ENCODE measurements at regions not wholly inside any gene's neighbourhood (a gene's known extent, or its start where the extent isn't known, plus 50 kb on each side); places are given as distances from the start of the nearest gene placed in this dataset.

GRCh38 chr2:207312006-207312356 lies 146.2 kb upstream of the KLF7 start:
- no peak for DNase-seq (ENCODE audit: low read depth)
- TF ChIP-seq, protein P1, sequence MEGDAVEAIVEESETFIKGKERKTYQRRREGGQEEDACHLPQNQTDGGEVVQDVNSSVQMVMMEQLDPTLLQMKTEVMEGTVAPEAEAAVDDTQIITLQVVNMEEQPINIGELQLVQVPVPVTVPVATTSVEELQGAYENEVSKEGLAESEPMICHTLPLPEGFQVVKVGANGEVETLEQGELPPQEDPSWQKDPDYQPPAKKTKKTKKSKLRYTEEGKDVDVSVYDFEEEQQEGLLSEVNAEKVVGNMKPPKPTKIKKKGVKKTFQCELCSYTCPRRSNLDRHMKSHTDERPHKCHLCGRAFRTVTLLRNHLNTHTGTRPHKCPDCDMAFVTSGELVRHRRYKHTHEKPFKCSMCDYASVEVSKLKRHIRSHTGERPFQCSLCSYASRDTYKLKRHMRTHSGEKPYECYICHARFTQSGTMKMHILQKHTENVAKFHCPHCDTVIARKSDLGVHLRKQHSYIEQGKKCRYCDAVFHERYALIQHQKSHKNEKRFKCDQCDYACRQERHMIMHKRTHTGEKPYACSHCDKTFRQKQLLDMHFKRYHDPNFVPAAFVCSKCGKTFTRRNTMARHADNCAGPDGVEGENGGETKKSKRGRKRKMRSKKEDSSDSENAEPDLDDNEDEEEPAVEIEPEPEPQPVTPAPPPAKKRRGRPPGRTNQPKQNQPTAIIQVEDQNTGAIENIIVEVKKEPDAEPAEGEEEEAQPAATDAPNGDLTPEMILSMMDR (IDR thresholded peaks at IDR 0.05; ENCODE audit: control insufficient read depth, insufficient read depth, low read depth, low read length, missing control alignments) = no peak
- H3K4me3 ChIP-seq (ENCODE audit: control insufficient read depth, low read depth, low read length) = no peak overlapping the region

DNA sequence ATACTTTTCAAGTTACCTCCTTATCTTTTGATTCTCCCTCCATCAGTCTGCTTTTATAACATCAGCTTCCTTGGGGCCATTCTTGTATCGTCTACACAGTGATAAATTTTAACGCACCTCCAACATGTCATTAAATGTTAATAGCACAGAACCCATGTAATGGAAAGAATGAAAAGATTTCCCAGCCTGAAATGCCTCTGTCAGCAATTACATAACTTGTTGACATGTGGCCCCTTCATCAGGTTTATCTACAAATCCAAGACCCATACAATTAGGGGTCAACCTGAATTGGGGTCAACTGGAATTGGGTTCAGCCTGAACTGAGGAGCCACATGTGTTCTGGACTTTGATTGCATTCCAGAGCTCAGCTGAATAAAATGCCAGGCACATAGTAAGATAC lies 148.2 kb upstream of the KLF7 start:
- no peak overlapping the region for H3K4me3 ChIP-seq (ENCODE audit: control insufficient read depth, low read depth, low read length)
- no peak for DNase-seq (ENCODE audit: low read depth)
- TF ChIP-seq, protein P1 (IDR thresholded peaks at IDR 0.05; ENCODE audit: control insufficient read depth, insufficient read depth, low read depth, low read length, missing control alignments) = no peak

GRCh38 chr2:207315131-207315530 lies 149.4 kb upstream of the KLF7 start:
- H3K4me3 ChIP-seq (ENCODE audit: control insufficient read depth, low read depth, low read length) = no peak overlapping the region
- DNase-seq (ENCODE audit: low read depth) = no peak
- TF ChIP-seq, protein P1 (IDR thresholded peaks at IDR 0.05; ENCODE audit: control insufficient read depth, insufficient read depth, low read depth, low read length, missing control alignments) = no peak

- TF ChIP-seq, protein P1 (IDR thresholded peaks at IDR 0.05; ENCODE audit: control insufficient read depth, insufficient read depth, low read depth, low read length, missing control alignments) = no peak
- no peak overlapping the region for H3K4me3 ChIP-seq (ENCODE audit: control insufficient read depth, low read depth, low read length)
- DNase-seq (ENCODE audit: low read depth) = no peak
Measured at GRCh38 chr2:207316484-207316883, 150.7 kb upstream of the KLF7 start.

DNA sequence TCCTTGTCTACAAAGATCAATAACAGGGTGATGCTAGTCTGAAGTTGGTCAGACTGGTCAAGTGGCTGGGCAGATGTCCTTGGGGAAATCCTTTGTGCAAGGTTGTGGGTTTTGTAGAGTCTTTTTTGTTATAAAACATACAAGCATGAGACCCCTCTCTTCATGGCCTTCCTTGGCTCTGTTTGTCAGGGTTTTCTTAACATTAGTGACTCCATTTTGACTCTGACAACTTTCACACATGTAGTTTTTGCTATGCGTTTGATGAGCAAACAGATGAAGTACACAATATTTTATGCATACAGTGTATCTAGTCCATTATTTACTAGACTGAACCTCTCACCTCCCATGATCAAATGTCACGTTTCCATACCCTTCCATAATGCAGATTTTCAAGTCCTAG lies 151.2 kb upstream of the KLF7 start:
- no peak for DNase-seq (ENCODE audit: low read depth)
- TF ChIP-seq, protein P1 (IDR thresholded peaks at IDR 0.05; ENCODE audit: control insufficient read depth, insufficient read depth, low read depth, low read length, missing control alignments) = no peak
- H3K4me3 ChIP-seq (ENCODE audit: control insufficient read depth, low read depth, low read length) = no peak overlapping the region

DNA sequence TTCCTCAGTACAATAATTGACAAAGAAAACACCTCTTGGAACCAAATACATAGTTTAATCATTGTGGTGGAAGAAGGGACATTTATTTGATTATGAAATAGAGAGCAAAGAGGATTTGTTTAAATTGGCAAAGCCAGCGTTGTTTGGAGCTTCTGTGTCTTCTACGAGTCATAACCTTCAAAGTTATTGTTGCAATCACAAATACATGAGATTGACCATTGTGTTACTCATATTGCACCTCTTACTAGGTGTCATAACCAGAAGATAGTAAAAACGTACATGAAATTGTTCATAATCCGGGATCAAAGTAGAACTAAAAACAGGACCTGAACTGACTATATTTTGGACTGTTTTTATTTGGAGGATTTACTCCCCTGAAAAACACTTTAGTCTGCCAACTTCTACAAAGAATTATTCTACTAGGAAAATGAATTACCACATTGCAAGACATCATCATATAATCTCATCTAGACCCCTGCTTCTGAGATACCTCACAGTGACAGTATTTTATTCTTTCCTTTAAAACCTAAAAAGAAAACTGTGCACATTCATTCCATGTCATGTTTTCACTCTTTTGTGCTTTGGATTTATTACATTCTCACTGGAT lies 151.7 kb upstream of the KLF7 start:
- peak; percentile 40 for DNase-seq (ENCODE audit: low read depth)
- TF ChIP-seq, protein P1 (IDR thresholded peaks at IDR 0.05; ENCODE audit: control insufficient read depth, insufficient read depth, low read depth, low read length, missing control alignments) = no peak
- no peak overlapping the region for H3K4me3 ChIP-seq (ENCODE audit: control insufficient read depth, low read depth, low read length)

DNA sequence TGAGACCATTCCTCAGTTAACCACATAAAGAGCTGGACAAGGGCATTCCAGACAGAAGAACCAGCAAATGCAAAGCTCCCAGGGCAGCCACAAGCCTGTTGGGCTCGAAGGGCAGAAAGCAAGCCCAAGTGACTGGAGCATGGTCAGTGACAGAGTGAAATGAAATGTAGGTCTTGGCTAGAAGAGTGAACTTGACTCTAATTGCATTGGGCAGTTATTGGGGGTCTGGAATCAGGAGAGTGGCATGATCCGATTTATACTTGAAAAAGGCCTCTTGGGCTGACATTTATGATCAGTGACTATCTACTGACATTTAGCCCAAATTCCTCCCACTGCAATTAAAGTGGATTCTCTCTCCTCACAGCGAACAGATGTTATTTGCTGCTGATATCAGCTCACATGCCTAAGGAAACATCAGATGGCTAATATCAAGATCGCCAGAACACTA lies 152.5 kb upstream of the KLF7 start:
- H3K4me3 ChIP-seq (ENCODE audit: control insufficient read depth, low read depth, low read length) = no peak overlapping the region
- TF ChIP-seq, protein P1 (IDR thresholded peaks at IDR 0.05; ENCODE audit: control insufficient read depth, insufficient read depth, low read depth, low read length, missing control alignments) = no peak
- DNase-seq (ENCODE audit: low read depth) = no peak

All from AG09309 (cell line).